GM23338 (cell line): ENCODE measurements at regions not wholly inside any gene's neighbourhood (a gene's known extent, or its start where the extent isn't known, plus 50 kb on each side); places are given as distances from the start of the nearest gene placed in this dataset.

ENCODE experiments used
- CREB1 ChIP-seq: fragments of 250-450 bp; sonication (Bioruptor Pico); IDR thresholded peaks from 2 replicates; pipeline ENCODE4 v1.5.0; 2020; ENCODE audit warnings: low read depth, mild to moderate bottlenecking, moderate library complexity
- EZH2 ChIP-seq: fragments of 200-600 bp; sonication (generic); IDR thresholded peaks from one replicate; pipeline ENCODE4 v1.8.0; 2017; ENCODE audit warnings: antibody characterized with exemption, mild to moderate bottlenecking, low read depth; ENCODE audit not compliant: unreplicated experiment
- JUNB ChIP-seq: IDR thresholded peaks from one replicate; pipeline ENCODE4 v1.6.1; 2016; ENCODE audit warnings: antibody characterized with exemption; ENCODE audit not compliant: unreplicated experiment
- POLR2AphosphoS5 ChIP-seq: IDR thresholded peaks from 2 replicates; pipeline ENCODE4 v1.6.1; 2016; ENCODE audit warnings: antibody characterized with exemption, low read depth
- STAT1 ChIP-seq: IDR thresholded peaks from one replicate; pipeline ENCODE4 v1.6.1; 2016; ENCODE audit warnings: antibody characterized with exemption; ENCODE audit not compliant: unreplicated experiment
- ZNF331 ChIP-seq: fragments of 250-450 bp; sonication (Bioruptor Pico); IDR thresholded peaks from 2 replicates; pipeline ENCODE4 v1.5.0; 2020; ENCODE audit warnings: low read depth, mild to moderate bottlenecking, moderate library complexity
- ZNF462 ChIP-seq: fragments of 250-450 bp; sonication (Bioruptor Pico); IDR thresholded peaks from 2 replicates; pipeline ENCODE4 v1.5.0; 2020; ENCODE audit warnings: mild to moderate bottlenecking, moderate library complexity
- TF ChIP-seq, protein P1 (sequence below), 2 experiments: fragments of 200-600 bp in 1 of 2; sonication (generic) in 1 of 2; conservative IDR thresholded peaks; 2 replicates each; pipeline versions ENCODE4 v1.5.1 to v1.6.1; 2016 to 2017; ENCODE audit warnings: antibody characterized with exemption in 2 of 2, low read depth in 2 of 2, mild to moderate bottlenecking in 2 of 2, moderate library complexity in 1 of 2
- TF ChIP-seq, protein P2 (sequence below): IDR thresholded peaks from one replicate; pipeline ENCODE4 v1.6.1; 2018; ENCODE audit warnings: antibody characterized with exemption; ENCODE audit not compliant: unreplicated experiment

GRCh38 chr9:115289757-115290208, 171.8 kb upstream of the TNC start:
- TF ChIP-seq ZNF462, result no peak
- TF ChIP-seq, protein P1, sequence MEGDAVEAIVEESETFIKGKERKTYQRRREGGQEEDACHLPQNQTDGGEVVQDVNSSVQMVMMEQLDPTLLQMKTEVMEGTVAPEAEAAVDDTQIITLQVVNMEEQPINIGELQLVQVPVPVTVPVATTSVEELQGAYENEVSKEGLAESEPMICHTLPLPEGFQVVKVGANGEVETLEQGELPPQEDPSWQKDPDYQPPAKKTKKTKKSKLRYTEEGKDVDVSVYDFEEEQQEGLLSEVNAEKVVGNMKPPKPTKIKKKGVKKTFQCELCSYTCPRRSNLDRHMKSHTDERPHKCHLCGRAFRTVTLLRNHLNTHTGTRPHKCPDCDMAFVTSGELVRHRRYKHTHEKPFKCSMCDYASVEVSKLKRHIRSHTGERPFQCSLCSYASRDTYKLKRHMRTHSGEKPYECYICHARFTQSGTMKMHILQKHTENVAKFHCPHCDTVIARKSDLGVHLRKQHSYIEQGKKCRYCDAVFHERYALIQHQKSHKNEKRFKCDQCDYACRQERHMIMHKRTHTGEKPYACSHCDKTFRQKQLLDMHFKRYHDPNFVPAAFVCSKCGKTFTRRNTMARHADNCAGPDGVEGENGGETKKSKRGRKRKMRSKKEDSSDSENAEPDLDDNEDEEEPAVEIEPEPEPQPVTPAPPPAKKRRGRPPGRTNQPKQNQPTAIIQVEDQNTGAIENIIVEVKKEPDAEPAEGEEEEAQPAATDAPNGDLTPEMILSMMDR (conservative IDR thresholded peaks at IDR 0.05; ENCODE audit: low read depth in 2 of 2), result no peak
- no peak for TF ChIP-seq STAT1
- no peak for TF ChIP-seq CREB1 (CRISPR knock-in tag)
- TF ChIP-seq JUNB, result no peak
- TF ChIP-seq POLR2AphosphoS5, result no peak
- TF ChIP-seq ZNF331 (CRISPR knock-in tag), result no peak
- no peak for TF ChIP-seq EZH2
- TF ChIP-seq, protein P2, sequence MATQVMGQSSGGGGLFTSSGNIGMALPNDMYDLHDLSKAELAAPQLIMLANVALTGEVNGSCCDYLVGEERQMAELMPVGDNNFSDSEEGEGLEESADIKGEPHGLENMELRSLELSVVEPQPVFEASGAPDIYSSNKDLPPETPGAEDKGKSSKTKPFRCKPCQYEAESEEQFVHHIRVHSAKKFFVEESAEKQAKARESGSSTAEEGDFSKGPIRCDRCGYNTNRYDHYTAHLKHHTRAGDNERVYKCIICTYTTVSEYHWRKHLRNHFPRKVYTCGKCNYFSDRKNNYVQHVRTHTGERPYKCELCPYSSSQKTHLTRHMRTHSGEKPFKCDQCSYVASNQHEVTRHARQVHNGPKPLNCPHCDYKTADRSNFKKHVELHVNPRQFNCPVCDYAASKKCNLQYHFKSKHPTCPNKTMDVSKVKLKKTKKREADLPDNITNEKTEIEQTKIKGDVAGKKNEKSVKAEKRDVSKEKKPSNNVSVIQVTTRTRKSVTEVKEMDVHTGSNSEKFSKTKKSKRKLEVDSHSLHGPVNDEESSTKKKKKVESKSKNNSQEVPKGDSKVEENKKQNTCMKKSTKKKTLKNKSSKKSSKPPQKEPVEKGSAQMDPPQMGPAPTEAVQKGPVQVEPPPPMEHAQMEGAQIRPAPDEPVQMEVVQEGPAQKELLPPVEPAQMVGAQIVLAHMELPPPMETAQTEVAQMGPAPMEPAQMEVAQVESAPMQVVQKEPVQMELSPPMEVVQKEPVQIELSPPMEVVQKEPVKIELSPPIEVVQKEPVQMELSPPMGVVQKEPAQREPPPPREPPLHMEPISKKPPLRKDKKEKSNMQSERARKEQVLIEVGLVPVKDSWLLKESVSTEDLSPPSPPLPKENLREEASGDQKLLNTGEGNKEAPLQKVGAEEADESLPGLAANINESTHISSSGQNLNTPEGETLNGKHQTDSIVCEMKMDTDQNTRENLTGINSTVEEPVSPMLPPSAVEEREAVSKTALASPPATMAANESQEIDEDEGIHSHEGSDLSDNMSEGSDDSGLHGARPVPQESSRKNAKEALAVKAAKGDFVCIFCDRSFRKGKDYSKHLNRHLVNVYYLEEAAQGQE, result no peak
